NCI-H128 (cell line): ENCODE measurements at regions not wholly inside any gene's neighbourhood (a gene's known extent, or its start where the extent isn't known, plus 50 kb on each side); places are given as distances from the start of the nearest gene placed in this dataset.

ENCODE experiments used
- DNase-seq: peaks from one replicate; lab custom pipeline; 2025; ENCODE audit not compliant: unreplicated experiment; lab: John Stamatoyannopoulos, UW

- no peak for DNase-seq
These were observed 268.2 kb downstream of the TENT5A start for GRCh38 chr6:81484251-81484650.

GRCh38 chr6:81480139-81480538 is 272.3 kb downstream of the TENT5A start:
- DNase-seq: no peak

GRCh38 chr6:81476881-81477280 is 275.6 kb downstream of the TENT5A start:
- DNase-seq: no peak

- DNase-seq: no peak
These were observed 276.8 kb downstream of the TENT5A start for GRCh38 chr6:81475646-81476045.

GRCh38 chr6:81465859-81466258 is 286.6 kb downstream of the TENT5A start:
- DNase-seq: no peak

- DNase-seq: no peak
These were observed 296.1 kb downstream of the TENT5A start for GRCh38 chr6:81456416-81456815.

GRCh38 chr6:81455641-81456040 is 296.8 kb downstream of the TENT5A start:
- no peak for DNase-seq

GRCh38 chr6:81451787-81452186 is 300.7 kb downstream of the TENT5A start:
- no peak for DNase-seq

- no peak for DNase-seq
These were observed 302.3 kb downstream of the TENT5A start for GRCh38 chr6:81450180-81450579.

GRCh38 chr6:81446509-81446908 is 306.0 kb downstream of the TENT5A start:
- no peak for DNase-seq

- DNase-seq: no peak
These were observed 313.1 kb downstream of the TENT5A start for GRCh38 chr6:81439417-81439816.

GRCh38 chr6:81436990-81437389 is 315.5 kb downstream of the TENT5A start:
- DNase-seq: no peak

GRCh38 chr6:81413306-81413705 is 339.2 kb downstream of the TENT5A start:
- DNase-seq: no peak

- no peak for DNase-seq
These were observed 350.4 kb downstream of the TENT5A start for GRCh38 chr6:81401970-81402690.

- DNase-seq: no peak
These were observed 355.6 kb downstream of the TENT5A start for GRCh38 chr6:81396916-81397315.

GRCh38 chr6:81387163-81387562 is 365.3 kb downstream of the TENT5A start:
- DNase-seq: no peak

GRCh38 chr6:81384921-81385320 is 367.6 kb downstream of the TENT5A start:
- DNase-seq: no peak

- DNase-seq: no peak
These were observed 369.0 kb downstream of the TENT5A start for GRCh38 chr6:81383472-81383871.

- DNase-seq: no peak
These were observed 369.6 kb downstream of the TENT5A start for GRCh38 chr6:81382852-81383251.

- no peak for DNase-seq
These were observed 371.0 kb downstream of the TENT5A start for GRCh38 chr6:81381382-81381916.

- no peak for DNase-seq
These were observed 371.7 kb downstream of the TENT5A start for GRCh38 chr6:81380718-81381338.

GRCh38 chr6:81376745-81377144 is 375.7 kb downstream of the TENT5A start:
- DNase-seq: no peak

- DNase-seq: no peak
These were observed 379.1 kb downstream of the TENT5A start for GRCh38 chr6:81373414-81373813.
